DMS 273 (cell line): ENCODE measurements at regions not wholly inside any gene's neighbourhood (a gene's known extent, or its start where the extent isn't known, plus 50 kb on each side); places are given as distances from the start of the nearest gene placed in this dataset.
"Not testable (repeated sequence)": the region's sequence is repeated elsewhere in the genome, so short reads cannot be mapped to it uniquely, and the experiment has no call there.

Source experiments
- DNase-seq: peaks from one replicate; lab custom pipeline; 2025; ENCODE audit not compliant: unreplicated experiment; lab: John Stamatoyannopoulos, UW

GRCh38 chr16:8458481-8459046 is 131.7 kb downstream of the TMEM114 start:
- no peak for DNase-seq

- no peak for DNase-seq
Measured at GRCh38 chr16:8453359-8453758, 137.0 kb downstream of the TMEM114 start.

GRCh38 chr16:8452941-8453340 is 137.4 kb downstream of the TMEM114 start:
- no peak for DNase-seq

GRCh38 chr16:8436931-8437330 is 153.4 kb downstream of the TMEM114 start:
- no peak for DNase-seq

GRCh38 chr16:8431783-8432182 is 158.5 kb downstream of the TMEM114 start:
- DNase-seq = no peak

GRCh38 chr16:8430401-8430800 is 159.9 kb downstream of the TMEM114 start:
- DNase-seq = no peak

- no peak for DNase-seq
Measured at GRCh38 chr16:8426569-8426968, 163.7 kb downstream of the TMEM114 start.

GRCh38 chr16:8417145-8417544 is 173.2 kb downstream of the TMEM114 start:
- no peak for DNase-seq

GRCh38 chr16:8408855-8409567 is 181.3 kb downstream of the TMEM114 start:
- no peak for DNase-seq

GRCh38 chr16:8407351-8407750 is 183.0 kb downstream of the TMEM114 start:
- DNase-seq = no peak

GRCh38 chr16:8403978-8404749 is 186.1 kb downstream of the TMEM114 start:
- DNase-seq = no peak

GRCh38 chr16:8402981-8403843 is 187.1 kb downstream of the TMEM114 start:
- DNase-seq = no peak

GRCh38 chr16:8400683-8401082 is 189.6 kb downstream of the TMEM114 start:
- not testable (repeated sequence) for DNase-seq

- no peak for DNase-seq
Measured at GRCh38 chr16:8398548-8398947, 191.8 kb downstream of the TMEM114 start.

- no peak for DNase-seq
Measured at GRCh38 chr16:8397223-8397622, 193.1 kb downstream of the TMEM114 start.

- no peak for DNase-seq
Measured at GRCh38 chr16:8396463-8396862, 193.8 kb downstream of the TMEM114 start.

- no peak for DNase-seq
Measured at GRCh38 chr16:8391257-8391656, 199.1 kb downstream of the TMEM114 start.

GRCh38 chr16:8388684-8389083 is 201.6 kb downstream of the TMEM114 start:
- DNase-seq = no peak

GRCh38 chr16:8381814-8382213 is 208.5 kb downstream of the TMEM114 start:
- DNase-seq = no peak

GRCh38 chr16:8380311-8380710 is 210.0 kb downstream of the TMEM114 start:
- no peak for DNase-seq

GRCh38 chr16:8377864-8378263 is 212.4 kb downstream of the TMEM114 start:
- no peak for DNase-seq
